G401 (cell line): ENCODE measurements at regions not wholly inside any gene's neighbourhood (a gene's known extent, or its start where the extent isn't known, plus 50 kb on each side); places are given as distances from the start of the nearest gene placed in this dataset.
"Not testable (repeated sequence)": the region's sequence is repeated elsewhere in the genome, so short reads cannot be mapped to it uniquely, and the experiment has no call there.

Experiments used
- DNase-seq: peaks from one replicate; pipeline ENCODE4 v3.0.0-alpha.2; 2015; ENCODE audit warnings: low spot score
- in situ Hi-C: cut with HindIII; loops from 2 replicates; pipeline ENCODE4 v1.10.0; 2016; ENCODE audit warnings: low sequenced_read_pairs, mixed read lengths

GRCh38 chr16:11413907-11414595 lies 68.8 kb downstream of the RMI2 start:
- in situ Hi-C loops = no loop called here
- no peak for DNase-seq

- in situ Hi-C loops = no loop called here
- DNase-seq = peak; percentile 93
Observed at GRCh38 chr16:11414815-11415775, 69.8 kb downstream of the RMI2 start.

- in situ Hi-C loops = no loop called here
- no peak for DNase-seq
Observed at GRCh38 chr16:11416228-11417001, 71.2 kb downstream of the RMI2 start.

- DNase-seq = peak; percentile 96
- in situ Hi-C loops = no loop called here
Observed at GRCh38 chr16:11417487-11417886, 72.2 kb downstream of the RMI2 start.

GRCh38 chr16:11418506-11418905 lies 73.2 kb downstream of the RMI2 start:
- in situ Hi-C loops = no loop called here
- no peak for DNase-seq

GRCh38 chr16:11420067-11420466 lies 74.8 kb downstream of the RMI2 start:
- DNase-seq, in situ Hi-C loops: not testable (repeated sequence)

GRCh38 chr16:11420895-11421294 lies 75.6 kb downstream of the RMI2 start:
- in situ Hi-C loops = no loop called here
- DNase-seq = no peak

- in situ Hi-C loops = no loop called here
- no peak for DNase-seq
Observed at GRCh38 chr16:11422381-11423314, 77.4 kb downstream of the RMI2 start.

GRCh38 chr16:11423315-11424117 lies 78.3 kb downstream of the RMI2 start:
- in situ Hi-C loops = no loop called here
- DNase-seq = no peak

GRCh38 chr16:11424118-11424460 lies 78.8 kb downstream of the RMI2 start:
- DNase-seq = no peak
- in situ Hi-C loops = no loop called here

- in situ Hi-C loops = no loop called here
- DNase-seq = no peak
Observed at GRCh38 chr16:11425140-11425539, 79.9 kb downstream of the RMI2 start.

GRCh38 chr16:11428623-11428953 lies 83.3 kb downstream of the RMI2 start:
- no peak for DNase-seq
- in situ Hi-C loops = no loop called here

GRCh38 chr16:11429123-11429522 lies 83.9 kb downstream of the RMI2 start:
- in situ Hi-C loops = no loop called here
- DNase-seq = peak; percentile 71

- no peak for DNase-seq
- in situ Hi-C loops = no loop called here
Observed at GRCh38 chr16:11429823-11430222, 84.6 kb downstream of the RMI2 start.

GRCh38 chr16:11430601-11431317 lies 85.5 kb downstream of the RMI2 start:
- DNase-seq = no peak
- in situ Hi-C loops = no loop called here

GRCh38 chr16:11431915-11432465 lies 86.7 kb downstream of the RMI2 start:
- no peak for DNase-seq
- in situ Hi-C loops = no loop called here

GRCh38 chr16:11432856-11433395 lies 87.7 kb downstream of the RMI2 start:
- DNase-seq = peak; percentile 93
- in situ Hi-C loops = no loop called here
